ENCODE measurements at regions not wholly inside any gene's neighbourhood (a gene's known extent, or its start where the extent isn't known, plus 50 kb on each side); places are given as distances from the start of the nearest gene placed in this dataset.
A peak's percentile ranks its signal among the peaks of the same experiment; 100 is the strongest.

GRCh38 chr10:130370721-130371120, 234.5 kb downstream of the GLRX3 start:
- DNase-seq (ENCODE audit: low spot score): no peak

DNA sequence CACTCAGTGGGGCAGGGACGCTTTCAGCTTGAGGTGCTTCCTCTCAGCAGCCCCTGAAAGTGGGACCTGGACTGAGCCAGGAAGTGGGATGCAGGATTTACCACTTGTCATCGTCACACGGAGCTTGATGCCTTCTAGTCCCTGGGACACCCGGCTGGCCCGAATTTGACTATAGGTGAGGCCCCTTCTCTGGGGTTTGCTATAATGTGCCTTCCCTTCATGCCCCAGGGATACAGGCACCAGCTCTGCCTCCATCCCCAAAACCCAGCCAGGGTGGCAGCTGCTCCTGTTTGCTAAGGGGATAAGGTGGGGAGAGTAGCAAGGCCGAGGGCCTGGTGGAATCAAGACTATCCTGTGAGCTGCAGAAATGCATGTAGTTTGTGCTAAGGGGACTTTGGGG, 235.0 kb downstream of the GLRX3 start:
- no peak for DNase-seq (ENCODE audit: low spot score)

DNA sequence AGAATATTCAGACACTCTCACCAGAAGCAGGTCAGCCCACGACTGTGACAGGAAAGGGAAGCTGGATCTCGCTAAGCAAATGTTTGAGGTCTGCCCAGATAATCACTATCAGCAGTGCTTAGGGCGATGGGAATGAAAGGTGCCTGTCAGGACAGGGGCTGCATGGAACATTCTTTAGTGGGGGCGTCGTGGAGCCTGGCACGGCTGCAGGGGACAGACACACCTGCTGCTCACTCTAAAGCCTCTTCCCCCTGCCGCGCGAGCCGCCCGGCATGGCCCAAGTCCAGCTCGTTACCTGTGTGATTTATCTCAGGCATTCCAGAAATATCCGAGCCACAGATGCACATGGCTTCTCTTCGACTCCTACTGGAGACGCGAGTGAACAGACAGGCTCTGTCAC, 235.5 kb downstream of the GLRX3 start:
- DNase-seq (ENCODE audit: low spot score): no peak

DNA sequence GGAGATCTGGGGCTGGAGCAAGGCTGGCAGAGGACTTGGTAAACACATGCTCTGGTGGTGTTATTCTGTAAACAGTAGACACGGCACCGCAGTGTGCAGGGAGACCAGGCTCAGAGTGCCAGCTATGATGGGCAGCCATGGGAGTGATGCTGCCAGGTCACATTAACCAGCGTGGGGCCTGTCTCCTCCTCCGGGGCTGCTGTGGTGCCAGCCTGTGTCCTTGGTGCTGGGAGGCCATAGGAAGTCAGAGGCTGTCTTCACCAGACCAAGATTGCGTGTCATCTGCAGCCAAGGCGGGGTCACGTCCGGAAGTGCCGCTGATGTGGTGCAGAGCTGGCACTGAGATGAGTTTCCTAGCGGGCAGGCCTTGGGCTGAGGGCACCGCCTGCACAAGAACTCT, 236.0 kb downstream of the GLRX3 start:
- DNase-seq (ENCODE audit: low spot score): no peak

GRCh38 chr10:130372866-130373265, 236.7 kb downstream of the GLRX3 start:
- DNase-seq (ENCODE audit: low spot score): no peak

DNA sequence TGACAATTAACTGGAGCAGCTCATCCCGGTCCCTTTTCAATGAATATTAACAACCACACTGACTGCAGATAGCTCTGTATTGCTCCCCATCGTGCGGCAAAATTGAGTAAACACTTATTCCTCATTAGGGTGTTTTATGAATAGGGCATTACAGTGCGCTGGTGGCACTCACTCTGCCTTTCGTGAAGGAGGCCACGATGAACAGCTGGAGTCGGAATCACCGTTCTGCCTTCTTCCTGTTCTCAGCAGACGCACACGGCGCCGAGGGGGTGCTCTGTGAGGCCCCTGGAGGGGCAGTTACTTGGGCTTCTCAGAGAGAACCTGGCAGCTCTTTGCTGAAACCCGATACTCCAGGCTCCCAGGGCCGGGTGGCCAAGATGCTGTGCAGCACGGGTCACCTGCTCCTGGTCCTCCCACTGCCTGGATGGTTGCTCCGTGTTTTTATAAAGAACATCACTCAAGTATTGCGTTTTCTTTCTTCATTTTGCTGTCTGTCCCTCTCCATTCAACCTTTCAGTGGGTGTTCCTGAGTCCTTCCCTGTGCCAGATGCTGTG, 241.9 kb downstream of the GLRX3 start:
- DNase-seq (ENCODE audit: low spot score): no peak

DNA sequence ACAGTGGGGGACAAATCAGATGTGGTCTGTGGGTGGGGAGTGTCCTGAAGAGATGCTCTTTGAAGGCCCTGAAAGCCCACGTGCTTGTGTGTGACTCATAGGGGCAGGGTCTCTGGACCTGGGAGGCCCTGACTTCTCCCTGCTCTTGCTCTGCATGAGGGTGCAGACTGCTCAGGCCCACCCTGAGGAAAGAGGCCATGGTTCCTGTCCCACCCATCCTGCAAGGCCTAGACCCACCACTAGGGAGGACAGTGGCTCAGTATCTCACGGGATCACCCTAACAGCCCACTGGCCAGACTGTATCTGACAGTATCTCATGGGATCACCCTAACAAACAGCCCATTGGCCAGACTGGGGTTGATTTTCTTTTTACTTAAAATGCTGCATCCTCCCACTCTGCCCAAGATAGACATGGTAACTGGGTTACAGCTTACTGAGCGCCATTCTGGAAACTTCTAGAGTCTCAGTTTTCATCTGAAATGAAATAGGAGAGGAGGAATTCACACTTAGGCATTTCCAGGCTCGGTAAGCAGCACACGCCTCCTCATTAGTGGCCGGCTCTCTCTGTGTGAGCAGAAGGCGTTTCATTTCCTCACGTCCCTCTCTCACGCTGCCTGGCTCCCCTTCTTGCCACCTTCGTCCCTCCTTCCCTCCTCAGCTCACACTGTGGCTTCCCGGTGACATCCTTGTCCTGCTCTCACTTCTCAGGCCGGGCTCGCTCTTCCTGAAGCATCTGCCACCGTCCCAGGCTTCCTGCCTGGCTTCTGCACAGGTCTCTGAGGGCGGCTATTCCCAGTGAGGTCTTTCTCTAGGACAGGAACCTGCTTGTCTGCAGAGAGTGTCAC, 242.6 kb downstream of the GLRX3 start:
- DNase-seq (ENCODE audit: low spot score): no peak

DNA sequence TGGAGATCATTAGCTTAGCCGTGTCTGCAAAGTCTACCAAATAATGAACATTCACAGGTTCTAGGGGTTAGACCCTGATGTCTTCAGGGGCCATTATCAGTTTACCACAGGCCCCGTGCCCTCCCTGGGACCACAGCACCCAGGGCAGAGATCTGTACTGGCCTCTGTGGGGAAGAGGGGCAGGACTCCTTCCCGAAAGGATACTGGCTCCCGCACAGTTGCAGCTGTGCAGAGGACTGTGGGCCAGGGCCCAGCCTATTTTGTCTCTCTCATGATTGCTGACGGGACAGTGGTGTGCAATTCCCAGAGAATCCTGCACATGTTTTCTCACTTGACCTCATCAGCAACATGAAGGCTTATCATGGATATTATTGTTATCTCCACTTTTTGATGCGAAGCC, 243.9 kb downstream of the GLRX3 start:
- no peak for DNase-seq (ENCODE audit: low spot score)

GRCh38 chr10:130382031-130382430, 245.8 kb downstream of the GLRX3 start:
- no peak for DNase-seq (ENCODE audit: low spot score)

GRCh38 chr10:130387936-130388580, 251.9 kb downstream of the GLRX3 start:
- no peak for DNase-seq (ENCODE audit: low spot score)

- DNase-seq (ENCODE audit: low spot score): no peak
Measured at GRCh38 chr10:130388746-130389145, 252.6 kb downstream of the GLRX3 start.

GRCh38 chr10:130389906-130390305, 253.7 kb downstream of the GLRX3 start:
- no peak for DNase-seq (ENCODE audit: low spot score)

- no peak for DNase-seq (ENCODE audit: low spot score)
Measured at GRCh38 chr10:130392031-130392430, 255.8 kb downstream of the GLRX3 start.

DNA sequence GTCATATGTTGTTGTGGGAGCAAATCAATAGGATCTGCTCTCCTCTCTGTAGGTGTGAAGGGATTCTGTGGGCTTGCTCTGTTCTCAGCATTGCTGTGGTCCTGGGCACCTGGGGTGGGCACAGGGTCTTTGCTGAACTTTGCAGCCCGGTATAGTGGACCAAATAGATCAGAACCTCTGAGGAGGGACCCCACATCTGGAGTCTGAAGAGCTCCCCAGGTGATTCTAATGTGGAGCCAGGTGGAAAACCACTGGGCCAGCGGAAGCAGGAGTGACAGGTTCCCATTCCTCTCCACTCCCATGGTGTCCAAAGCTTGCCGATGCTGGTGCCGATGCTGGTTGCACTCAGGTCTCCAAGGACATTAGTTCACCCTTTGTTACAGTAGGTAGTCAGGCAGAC, 257.2 kb downstream of the GLRX3 start:
- DNase-seq (ENCODE audit: low spot score): no peak

- DNase-seq (ENCODE audit: low spot score): no peak
Measured at GRCh38 chr10:130394832-130395231, 258.6 kb downstream of the GLRX3 start.

DNA sequence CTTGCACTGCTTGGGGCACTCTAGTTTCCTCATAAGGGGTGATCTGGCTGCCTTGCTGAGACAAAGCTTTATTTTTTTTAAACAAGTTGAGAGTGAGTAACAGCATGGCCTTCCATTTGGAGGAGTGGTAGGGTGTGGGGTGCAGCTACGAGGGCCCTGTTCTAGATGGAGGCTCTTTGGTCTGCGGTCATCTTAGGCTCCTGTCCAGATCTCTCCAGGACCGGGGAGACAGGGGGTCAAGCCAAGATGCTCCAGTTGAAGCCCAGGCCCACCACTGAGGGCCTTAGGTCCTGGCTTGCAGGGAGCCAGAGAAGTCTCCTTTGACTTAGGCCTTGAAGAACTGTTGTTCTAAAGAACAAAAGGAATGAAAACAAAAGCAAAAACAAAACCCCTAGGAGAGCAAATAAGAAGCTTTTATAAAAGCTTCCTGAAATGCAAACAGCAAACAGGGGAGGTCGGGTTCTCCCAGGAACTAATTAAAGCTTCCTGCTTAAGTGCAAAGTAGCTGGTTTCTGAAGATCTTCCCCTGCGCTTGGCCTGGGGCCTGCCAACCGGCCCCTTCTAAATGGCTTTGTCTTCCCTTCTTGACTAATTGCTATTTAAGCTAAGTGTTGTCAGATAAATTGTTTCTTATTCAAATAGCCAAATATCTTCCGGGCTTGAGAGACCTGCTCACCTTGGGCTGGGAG, 259.2 kb downstream of the GLRX3 start:
- DNase-seq (ENCODE audit: low spot score): no peak

DNA sequence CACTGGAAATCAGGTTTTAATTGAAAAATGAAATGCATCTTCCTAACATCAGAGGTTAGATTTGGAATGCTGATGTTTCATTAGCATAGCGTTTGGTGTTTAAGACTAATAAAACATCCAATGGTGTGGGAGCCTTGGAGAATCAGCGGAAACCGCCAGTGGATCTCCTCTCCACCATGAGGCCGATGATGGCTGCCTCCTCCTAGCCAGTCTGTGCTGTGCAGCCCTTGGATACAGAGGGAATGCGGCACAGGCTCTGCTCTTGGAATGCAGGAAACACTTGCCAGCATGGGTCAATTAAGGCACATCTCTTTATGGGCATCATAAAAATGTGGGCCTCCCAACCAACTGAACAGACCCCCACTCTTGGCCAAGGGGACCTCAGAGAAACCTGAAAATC, 259.9 kb downstream of the GLRX3 start:
- no peak for DNase-seq (ENCODE audit: low spot score)

- no peak for DNase-seq (ENCODE audit: low spot score)
Measured at GRCh38 chr10:130398090-130398994, 262.2 kb downstream of the GLRX3 start.

GRCh38 chr10:130399425-130399950, 263.3 kb downstream of the GLRX3 start:
- no peak for DNase-seq (ENCODE audit: low spot score)

GRCh38 chr10:130400890-130401289, 264.7 kb downstream of the GLRX3 start:
- DNase-seq (ENCODE audit: low spot score): peak; percentile 30
